Omental fat pad (tissue), 3 donors: ENCODE measurements at regions not wholly inside any gene's neighbourhood (a gene's known extent, or its start where the extent isn't known, plus 50 kb on each side); places are given as distances from the start of the nearest gene placed in this dataset.

Experiments used
- ATAC-seq: fragments of 150-250 bp; one replicate; pipeline ENCODE4 v1.9.1; 2016; ENCODE audit warnings: mild to moderate bottlenecking, moderate library complexity; ENCODE audit not compliant: low FRiP score
- DNase-seq: peaks from one replicate; pipeline ENCODE4 v3.0.0-alpha.2; 2019; ENCODE audit warnings: low spot score
- TF ChIP-seq, protein P1 (sequence below), 3 donors: fragments of 450-650 bp; IDR thresholded peaks; one replicate each; pipeline ENCODE4 v1.5.1; 2016 to 2017; ENCODE audit warnings: antibody characterized with exemption in 3 of 3, mild to moderate bottlenecking in 3 of 3, moderate library complexity in 2 of 3

- TF ChIP-seq, protein P1, sequence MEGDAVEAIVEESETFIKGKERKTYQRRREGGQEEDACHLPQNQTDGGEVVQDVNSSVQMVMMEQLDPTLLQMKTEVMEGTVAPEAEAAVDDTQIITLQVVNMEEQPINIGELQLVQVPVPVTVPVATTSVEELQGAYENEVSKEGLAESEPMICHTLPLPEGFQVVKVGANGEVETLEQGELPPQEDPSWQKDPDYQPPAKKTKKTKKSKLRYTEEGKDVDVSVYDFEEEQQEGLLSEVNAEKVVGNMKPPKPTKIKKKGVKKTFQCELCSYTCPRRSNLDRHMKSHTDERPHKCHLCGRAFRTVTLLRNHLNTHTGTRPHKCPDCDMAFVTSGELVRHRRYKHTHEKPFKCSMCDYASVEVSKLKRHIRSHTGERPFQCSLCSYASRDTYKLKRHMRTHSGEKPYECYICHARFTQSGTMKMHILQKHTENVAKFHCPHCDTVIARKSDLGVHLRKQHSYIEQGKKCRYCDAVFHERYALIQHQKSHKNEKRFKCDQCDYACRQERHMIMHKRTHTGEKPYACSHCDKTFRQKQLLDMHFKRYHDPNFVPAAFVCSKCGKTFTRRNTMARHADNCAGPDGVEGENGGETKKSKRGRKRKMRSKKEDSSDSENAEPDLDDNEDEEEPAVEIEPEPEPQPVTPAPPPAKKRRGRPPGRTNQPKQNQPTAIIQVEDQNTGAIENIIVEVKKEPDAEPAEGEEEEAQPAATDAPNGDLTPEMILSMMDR (IDR thresholded peaks at IDR 0.05) = no peak
- DNase-seq = no peak
- no peak for ATAC-seq
Observed at GRCh38 chr3:71873093-71873611, 88.2 kb upstream of the PROK2 start.

- no peak for ATAC-seq
- TF ChIP-seq, protein P1 (IDR thresholded peaks at IDR 0.05) = no peak
- no peak for DNase-seq
Observed at GRCh38 chr3:71872256-71872655, 87.3 kb upstream of the PROK2 start.

GRCh38 chr3:71870966-71871512 is 86.1 kb upstream of the PROK2 start:
- ATAC-seq = no peak
- TF ChIP-seq, protein P1 (IDR thresholded peaks at IDR 0.05) = no peak
- no peak for DNase-seq

DNA sequence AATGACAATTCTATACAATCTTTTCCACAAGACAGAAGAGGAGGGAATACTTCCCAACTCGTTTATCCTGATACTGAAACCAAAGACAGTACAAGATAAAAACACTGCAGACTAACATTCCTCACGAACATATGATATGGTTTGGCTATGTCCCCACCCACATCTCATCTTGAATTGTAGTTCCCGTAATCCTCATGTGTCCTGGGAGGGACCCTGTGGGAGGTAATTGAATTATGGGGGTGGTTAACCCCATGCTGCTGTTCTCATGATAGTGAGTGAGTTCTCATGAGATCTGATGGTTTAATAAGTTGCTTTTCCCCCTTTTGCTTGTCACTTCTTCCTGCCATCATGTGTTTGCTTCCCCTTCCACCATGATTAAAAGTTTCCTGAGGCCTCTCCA is 83.9 kb upstream of the PROK2 start:
- DNase-seq (no peak), ATAC-seq (no peak)
- TF ChIP-seq, protein P1 (IDR thresholded peaks at IDR 0.05) = no peak

DNA sequence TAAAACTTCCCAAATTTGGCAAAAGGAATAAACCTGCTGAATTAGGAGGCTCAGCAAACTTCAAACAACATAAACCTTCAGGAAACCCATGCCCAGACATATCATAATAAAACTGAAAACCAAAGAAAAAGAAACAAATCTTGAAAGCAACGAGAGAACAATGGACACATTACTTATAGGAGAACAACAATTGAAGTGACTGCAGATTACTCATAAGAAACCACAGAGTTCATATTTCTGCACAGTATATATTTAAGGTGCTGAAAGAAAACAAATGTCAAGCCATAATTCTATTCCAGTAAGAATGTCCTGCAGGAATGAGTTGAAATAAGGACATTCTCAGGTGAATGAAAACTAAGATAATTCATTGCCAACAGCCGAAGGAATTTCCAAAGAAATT is 80.8 kb upstream of the PROK2 start:
- TF ChIP-seq, protein P1 (IDR thresholded peaks at IDR 0.05) = no peak
- ATAC-seq (no peak), DNase-seq (no peak)

GRCh38 chr3:71863563-71864190 is 78.7 kb upstream of the PROK2 start:
- DNase-seq (no peak), ATAC-seq (no peak)
- TF ChIP-seq, protein P1 (IDR thresholded peaks at IDR 0.05) = no peak
